OCI-LY1 (cell line): ENCODE measurements at regions not wholly inside any gene's neighbourhood (a gene's known extent, or its start where the extent isn't known, plus 50 kb on each side); places are given as distances from the start of the nearest gene placed in this dataset.

Source experiments
- EZH2 ChIP-seq: fragments of 200-600 bp; sonication (generic), shearing (Covaris generic); IDR thresholded peaks from 2 replicates; pipeline ENCODE4 v1.8.0; 2017; ENCODE audit warnings: borderline replicate concordance, mixed run types, mild to moderate bottlenecking, antibody characterized with exemption, low read length, moderate library complexity, mixed read lengths
- TF ChIP-seq, protein P1 (sequence below): fragments of 200-600 bp; sonication (generic), shearing (Covaris generic); IDR thresholded peaks from 2 replicates; pipeline ENCODE4 v1.5.1; 2017; ENCODE audit warnings: mild to moderate bottlenecking, antibody characterized with exemption, low read length, moderate library complexity, mixed read lengths

DNA sequence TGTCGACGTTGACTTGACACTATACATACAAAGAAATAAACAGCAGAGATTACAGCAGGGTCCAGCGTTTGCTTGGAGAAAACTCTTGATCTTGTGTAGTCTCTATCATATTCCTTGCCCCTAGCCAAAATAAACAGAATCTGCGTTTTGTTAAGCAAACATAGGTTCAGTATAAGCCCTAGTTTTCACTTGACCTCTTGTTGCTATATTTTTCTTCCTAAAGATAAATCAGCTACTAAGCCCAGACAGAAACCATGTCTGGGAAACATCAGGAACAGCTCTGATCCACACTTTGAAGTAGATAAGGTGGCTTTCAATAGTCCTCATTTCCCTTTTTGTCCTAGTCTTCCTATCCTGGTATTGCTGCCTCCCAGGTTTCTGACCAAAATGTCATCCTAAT is 328.2 kb upstream of the MAGI2 start:
- TF ChIP-seq, protein P1, sequence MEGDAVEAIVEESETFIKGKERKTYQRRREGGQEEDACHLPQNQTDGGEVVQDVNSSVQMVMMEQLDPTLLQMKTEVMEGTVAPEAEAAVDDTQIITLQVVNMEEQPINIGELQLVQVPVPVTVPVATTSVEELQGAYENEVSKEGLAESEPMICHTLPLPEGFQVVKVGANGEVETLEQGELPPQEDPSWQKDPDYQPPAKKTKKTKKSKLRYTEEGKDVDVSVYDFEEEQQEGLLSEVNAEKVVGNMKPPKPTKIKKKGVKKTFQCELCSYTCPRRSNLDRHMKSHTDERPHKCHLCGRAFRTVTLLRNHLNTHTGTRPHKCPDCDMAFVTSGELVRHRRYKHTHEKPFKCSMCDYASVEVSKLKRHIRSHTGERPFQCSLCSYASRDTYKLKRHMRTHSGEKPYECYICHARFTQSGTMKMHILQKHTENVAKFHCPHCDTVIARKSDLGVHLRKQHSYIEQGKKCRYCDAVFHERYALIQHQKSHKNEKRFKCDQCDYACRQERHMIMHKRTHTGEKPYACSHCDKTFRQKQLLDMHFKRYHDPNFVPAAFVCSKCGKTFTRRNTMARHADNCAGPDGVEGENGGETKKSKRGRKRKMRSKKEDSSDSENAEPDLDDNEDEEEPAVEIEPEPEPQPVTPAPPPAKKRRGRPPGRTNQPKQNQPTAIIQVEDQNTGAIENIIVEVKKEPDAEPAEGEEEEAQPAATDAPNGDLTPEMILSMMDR: no peak
- TF ChIP-seq EZH2: no peak
